ENCODE measurements at regions not wholly inside any gene's neighbourhood (a gene's known extent, or its start where the extent isn't known, plus 50 kb on each side); places are given as distances from the start of the nearest gene placed in this dataset.
"Not testable (repeated sequence)": the region's sequence is repeated elsewhere in the genome, so short reads cannot be mapped to it uniquely, and the experiment has no call there.

DNA sequence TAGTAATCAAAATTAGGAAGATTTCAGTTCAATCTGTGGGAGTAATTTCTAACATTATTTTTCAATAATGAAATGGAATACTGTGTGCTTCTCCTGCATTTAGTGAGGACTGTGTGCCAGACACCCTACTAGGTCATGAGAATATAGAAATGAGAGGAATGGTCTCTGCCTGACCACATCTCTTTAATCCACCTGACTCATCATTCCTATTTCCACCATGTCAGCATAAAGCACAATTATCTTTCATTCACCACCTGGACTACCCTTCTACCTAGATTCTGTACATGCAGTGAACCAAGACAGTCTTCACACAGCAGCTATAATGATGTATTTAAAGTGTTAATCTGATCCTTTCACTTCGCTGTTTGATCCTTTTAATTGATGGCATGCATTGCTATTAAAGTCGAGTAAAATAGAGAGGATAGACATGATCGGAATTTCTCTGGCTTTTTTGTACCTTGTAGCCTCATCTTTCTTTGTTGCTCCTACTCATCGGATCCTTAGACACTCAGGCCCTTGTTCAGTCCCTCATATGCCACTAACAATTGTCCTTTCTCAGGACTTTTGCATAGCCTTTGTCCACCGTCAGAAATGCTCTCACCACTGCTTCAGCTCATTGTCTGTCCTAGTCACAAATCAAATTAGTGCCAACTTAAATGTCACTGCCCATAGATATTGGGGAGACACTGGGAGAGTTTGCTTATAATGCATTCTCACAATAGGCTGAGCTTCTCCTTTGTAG is 1037.1 kb downstream of the REEP3 start:
- DNase-seq (ENCODE audit: low read depth, low spot score): no peak

DNA sequence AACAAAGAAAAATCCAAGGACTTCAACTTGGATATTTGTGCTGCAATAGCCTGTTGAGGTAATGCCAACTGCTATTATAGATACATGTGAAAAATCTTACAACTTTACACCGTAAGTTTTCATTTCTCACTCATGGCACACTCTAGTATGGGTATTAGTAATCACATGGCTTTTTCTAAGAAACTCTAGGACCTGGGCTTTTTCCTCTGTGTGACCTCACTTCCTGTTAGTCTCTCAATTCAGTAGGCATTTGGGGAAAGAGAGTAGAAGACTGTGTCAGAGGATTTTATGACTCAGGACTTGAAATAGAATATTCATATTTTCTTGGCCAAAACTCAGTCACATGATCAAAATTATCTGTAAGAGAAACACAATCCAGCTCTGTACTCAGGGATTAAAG is 1049.9 kb downstream of the REEP3 start:
- no peak for DNase-seq (ENCODE audit: low read depth, low spot score)

DNA sequence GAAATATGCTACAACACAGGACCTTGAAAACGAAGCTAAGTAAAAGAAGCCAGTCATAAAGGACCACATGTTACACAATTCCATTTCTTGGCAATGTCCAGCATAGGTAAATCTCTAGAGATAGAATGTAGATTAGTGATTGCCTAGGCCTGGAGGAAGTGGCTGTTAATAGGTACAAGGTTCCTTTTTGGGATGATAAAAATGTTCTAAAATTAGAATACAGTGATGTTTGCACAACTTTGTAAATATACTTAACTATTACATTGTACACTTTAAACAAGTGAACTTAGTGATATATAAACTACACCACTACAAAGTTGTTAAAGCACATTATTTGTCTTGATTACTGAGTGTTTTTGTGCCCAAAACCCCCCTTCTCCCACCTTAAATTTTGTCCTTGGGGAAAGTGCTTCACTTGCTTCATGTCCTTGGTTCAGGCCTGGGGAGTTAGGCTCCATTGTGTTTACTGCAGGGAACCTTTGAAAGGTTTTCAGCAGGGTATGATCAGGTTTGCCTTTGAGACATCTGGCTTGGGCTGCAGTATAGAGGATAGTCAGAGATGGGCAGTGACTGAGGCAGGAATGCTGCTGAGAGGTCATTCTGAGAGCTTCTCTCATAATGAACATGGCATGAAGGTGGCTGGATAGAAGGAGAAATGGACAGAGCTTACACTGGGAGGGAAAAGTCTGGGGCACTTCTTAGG is 1052.6 kb downstream of the REEP3 start:
- DNase-seq (ENCODE audit: low read depth, low spot score): no peak

DNA sequence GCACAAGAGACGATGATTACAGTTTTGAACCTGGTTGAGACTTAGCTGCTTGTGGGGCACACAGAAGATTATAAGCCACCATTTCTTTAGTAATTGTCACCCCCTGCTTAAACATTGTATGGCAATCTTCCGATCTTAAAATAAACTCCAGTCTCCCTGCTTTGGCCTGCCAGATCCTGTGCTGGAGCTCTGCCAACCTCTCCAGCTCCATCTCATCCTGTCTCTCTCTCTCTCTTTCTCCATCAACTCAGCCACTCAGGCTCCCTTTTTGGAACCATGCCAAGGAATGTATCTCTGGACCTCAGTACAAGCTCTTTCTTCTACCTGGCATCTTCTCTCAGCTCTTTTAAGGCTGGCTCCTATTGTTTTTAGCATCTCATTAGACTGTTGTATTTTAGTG is 1053.2 kb downstream of the REEP3 start:
- DNase-seq (ENCODE audit: low read depth, low spot score): no peak

DNA sequence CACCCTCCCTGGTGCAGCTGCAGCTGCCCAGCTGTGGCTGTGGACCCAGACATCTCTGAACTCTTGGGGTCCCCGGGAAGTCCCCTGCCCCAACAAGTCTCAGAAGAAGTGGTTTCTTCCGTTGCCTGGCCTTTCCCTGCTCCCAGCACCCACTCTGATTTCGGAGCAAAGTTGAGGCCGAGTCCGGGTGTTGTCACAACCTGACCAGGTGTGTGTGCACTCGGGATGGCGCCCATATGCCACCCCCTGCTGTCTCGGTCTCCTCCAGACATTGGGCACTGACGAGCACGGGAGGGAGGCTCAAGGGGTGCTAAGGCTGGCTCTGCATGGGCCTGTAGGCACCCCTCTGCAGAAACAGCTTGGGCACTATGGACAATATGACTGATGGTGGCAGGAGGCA is 1055.3 kb downstream of the REEP3 start:
- no peak for DNase-seq (ENCODE audit: low read depth, low spot score)

DNA sequence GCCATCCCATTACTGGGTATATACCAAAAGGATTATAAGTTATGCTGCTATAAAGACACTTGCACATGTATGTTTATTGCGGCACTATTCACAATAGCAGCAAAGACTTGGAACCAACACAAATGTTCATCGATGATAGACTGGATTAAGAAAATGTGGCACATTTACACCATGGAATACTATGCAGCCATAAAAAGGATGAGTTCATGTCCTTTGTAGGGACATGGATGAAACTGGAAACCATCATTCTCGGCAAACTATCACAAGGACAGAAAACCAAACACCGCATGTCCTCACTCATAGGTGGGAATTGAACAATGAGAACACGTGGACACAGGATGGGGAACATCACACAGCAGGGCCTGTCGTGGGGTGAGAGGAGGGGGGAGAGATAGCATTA is 1057.6 kb downstream of the REEP3 start:
- DNase-seq (ENCODE audit: low read depth, low spot score): not testable (repeated sequence)

DNA sequence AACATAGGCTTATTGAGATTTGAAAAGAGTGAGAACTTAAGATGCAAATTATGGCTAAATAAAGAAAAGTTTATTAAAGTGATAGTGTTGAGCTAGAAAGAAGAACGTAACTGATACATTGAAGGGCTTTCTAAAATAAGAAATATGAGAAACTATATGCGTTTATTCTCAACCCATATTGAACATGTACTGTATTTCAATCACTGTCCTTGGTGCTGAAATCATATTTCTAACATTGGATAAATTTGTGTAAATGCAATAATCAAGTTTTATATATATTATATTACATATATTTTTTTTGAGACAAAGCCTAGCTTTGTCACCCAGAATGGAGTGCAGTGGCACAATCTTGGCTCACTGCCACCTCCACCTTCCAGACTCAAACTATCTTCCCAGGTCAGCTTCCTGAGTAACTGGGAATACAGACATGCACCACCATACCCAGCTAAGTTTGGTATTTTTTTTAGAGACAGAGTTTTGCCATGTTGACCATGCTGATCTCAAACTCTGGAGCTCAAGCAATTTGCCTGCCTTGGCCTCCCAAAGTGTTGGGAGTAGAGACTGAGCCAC is 1065.8 kb downstream of the REEP3 start:
- DNase-seq (ENCODE audit: low read depth, low spot score): no peak

DNA sequence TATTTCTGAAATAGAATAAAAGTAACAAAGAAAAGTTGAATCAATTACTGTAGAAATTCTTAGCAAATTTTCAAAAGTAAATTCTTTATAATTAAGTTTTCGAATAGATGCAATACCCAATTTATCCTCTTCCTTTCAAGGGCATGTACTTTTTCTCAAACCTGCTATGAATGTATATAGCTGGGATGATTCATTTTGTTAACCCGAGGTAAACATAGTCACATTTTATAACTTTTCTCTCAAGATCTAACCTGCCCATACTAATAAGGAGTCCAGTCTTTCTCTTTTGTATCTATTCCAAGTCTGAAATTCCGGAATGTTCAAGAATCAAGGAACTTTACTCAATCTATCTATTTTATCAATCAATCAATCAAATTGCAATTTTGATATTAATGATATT is 1072.9 kb downstream of the REEP3 start:
- DNase-seq (ENCODE audit: low read depth, low spot score): no peak

DNA sequence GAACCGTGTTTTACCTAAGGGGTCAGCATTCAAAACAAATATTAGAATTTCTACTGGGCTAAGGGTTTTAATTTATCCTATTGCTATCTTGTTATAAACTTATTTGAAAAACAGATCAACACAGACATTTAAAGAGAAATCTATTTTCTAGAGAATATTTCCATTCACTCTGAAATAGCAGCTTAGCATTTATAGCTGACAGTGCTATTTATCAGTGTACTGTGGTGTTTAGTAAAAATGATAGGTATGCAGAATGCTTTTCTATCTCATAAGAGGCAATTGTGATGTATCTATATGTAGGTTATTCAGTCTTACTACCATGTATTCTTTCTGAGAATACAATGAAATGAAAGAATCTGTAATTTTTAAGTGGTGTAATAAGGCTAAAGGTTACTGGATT is 1077.4 kb downstream of the REEP3 start:
- DNase-seq (ENCODE audit: low read depth, low spot score): no peak

DNA sequence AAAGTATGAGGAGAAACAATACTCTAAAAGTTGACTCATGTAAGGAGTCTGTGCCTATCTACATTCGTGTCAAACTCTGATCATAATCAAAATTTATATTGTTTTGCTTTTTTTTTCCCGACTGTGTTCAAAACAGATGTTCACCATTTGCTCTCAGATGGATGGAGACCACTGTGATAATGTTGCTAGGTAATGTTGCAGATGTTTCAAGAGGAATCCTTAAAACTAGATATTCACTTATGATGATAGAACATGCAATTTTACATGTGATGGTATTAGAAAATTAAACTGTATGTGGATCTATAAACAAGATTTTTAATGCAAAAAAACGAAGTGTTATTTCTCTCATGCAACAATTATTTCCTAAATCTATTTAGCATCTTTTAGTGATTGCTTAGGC is 1080.1 kb downstream of the REEP3 start:
- DNase-seq (ENCODE audit: low read depth, low spot score): no peak

DNA sequence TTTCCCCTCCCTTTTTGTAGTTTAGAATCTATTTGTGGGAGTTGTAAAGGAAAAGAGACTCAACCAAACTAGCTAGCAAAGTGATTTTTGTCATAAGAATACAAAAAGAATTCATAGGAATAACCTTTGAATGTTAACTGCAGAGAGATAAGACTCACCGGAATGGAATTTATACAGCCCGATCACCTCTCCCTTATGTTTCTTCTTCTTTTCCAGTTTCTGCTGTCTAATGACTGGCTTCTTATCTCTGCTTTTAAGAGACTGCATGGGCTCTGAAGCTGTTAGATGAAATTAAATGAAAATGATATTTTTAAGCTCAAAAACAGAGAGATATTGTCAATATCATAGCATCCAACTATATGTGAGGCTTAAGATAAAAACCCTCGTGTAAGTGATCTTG is 1095.9 kb downstream of the REEP3 start:
- DNase-seq (ENCODE audit: low read depth, low spot score): no peak

DNA sequence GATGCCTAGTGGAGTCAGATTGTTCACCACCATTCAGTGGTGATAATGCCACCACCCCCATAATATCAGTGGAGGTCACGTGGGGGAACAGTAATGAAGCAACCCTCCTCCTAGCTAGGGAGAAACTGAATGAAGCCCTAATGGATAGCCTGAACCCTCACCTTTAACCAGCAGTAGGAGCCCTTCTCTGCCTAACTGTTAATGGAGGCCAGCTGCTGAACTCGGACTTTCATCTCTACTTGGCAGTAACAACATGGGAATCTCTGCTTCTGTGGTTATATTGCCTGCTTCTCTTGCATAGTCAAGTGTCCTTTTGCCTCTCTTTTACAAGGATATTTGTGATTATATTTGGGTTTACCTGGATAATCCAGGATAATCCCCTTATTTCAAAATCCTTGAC is 1097.9 kb downstream of the REEP3 start:
- DNase-seq (ENCODE audit: low read depth, low spot score): no peak

DNA sequence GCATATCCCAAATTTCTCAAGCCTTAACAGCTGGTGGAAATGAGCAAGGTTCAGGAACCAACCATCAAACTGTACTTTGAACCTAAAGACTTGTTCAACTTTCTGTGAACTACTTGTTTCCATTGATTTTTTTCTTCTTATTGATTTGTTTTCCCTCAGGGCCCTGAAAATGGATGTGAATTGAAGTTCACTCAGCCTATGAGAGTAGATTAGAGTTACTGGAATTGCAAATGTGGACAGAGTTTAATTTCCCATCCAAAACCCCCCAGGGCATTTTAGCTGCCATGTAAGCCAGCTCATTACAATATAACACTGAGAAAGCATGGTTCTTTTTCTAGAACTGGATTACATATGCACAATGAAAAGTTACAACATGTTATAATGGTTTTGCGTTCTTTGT is 1105.7 kb downstream of the REEP3 start:
- no peak for DNase-seq (ENCODE audit: low read depth, low spot score)

DNA sequence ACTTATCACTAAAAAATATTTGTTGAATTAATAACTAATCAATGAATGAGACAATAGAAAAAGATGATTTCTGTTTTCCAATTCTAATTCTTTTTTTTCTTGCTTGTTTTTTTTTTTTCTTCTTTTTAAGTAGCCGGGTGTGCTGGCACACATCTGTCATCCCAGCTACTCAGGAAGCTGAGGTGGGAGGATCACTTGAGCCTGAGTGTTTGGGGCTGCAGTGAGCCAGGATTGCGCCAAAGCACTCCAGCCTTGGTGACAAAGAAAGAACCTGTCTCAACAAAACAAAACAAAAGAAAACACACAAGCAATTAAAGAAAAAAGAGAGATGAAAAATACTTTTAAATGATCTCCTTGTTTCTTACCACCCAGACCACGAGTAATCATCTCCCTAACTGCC is 1109.3 kb downstream of the REEP3 start:
- no peak for DNase-seq (ENCODE audit: low read depth, low spot score)

DNA sequence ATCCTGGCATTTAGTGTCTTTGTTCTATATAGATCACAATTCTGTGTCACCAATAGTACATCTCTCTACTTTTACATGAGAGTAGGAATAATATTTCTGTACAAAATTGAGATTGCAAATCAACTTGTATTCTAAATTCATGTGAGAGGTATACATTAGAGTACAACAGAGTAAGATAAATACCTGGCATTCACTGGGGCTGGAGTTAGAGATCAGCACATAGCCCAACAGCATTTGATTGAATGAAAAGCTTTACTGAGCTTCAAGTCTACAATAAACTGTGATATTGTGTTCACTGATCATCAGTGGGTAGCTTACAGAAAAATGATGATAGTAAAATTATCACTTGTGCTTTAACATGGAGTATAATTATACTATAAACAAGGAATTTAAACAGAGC is 1114.7 kb downstream of the REEP3 start:
- no peak for DNase-seq (ENCODE audit: low read depth, low spot score)

DNA sequence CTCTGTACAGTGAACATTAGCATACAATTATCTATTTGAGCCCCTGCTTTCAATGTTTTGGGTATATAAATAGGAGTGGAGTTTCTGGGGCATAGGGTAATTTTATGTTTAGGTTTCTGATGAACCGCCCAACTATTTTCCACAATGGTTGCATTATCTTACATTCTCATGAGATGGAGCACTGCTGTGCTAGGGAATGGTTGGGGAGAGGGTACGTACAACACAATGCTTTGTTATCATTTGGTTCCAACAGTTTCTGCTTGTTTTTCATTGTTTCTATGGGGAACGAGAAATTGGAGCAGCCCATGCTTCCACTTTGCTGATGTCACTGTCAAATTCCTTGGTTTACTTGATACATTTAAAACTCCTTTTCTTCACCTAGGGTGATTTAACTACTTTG is 1115.3 kb downstream of the REEP3 start:
- DNase-seq (ENCODE audit: low read depth, low spot score): no peak

DNA sequence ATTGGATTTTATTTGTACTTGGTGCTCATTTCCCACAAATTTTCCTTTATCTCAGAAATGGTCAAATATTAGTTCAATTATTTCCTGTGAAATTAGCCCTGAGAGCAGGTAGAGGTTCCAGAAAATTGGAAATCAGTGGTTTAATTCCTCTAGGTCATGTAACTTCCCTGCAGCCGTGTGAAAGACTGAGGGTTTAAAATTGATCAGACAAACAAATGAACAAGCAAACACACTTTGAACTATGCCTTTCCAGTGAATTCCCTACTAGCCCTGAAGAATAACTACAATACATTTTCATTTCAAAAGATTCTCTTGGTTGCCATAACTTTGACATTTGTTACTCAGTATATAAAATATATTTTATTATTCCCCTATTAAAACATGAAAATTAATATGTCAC is 1116.7 kb downstream of the REEP3 start:
- DNase-seq (ENCODE audit: low read depth, low spot score): no peak

DNA sequence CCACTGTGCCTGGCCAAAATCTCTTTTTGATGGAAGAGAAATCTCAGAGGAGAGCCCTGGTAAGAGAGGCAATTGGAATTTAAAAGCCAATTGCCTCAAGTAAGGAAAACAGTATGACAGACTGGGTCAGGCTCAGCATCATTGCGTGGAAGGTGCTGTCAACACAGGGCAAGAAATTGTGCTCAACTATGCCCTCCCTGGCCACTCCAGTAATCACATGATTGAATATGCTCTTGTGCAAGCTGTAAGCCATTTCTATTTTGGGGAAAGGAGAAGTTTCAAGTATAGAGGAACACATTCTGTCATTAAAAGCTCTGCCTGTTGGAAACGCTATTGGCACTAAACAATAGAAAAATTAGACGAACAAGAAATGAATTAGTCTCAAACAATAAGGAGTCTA is 1127.7 kb downstream of the REEP3 start:
- DNase-seq (ENCODE audit: low read depth, low spot score): no peak

DNA sequence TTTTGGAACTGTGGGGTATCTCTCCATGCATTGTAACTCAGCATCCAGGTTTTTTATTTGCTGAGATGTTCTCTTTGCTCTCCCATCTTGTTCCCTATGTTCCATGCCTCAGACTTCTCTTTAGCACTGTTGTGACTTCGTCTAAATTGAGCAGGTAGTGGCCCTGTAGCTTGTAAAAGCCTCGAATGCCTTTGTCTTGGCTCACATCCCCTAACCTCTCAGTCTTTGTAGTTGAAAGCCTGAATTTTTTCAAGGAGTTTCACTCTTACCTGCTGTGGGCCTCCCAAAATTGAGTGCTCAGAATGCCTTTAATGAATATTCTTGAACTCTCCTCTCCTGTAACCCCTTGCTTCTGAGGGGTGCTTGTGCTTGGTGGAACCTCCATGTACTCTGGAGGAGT is 1137.3 kb downstream of the REEP3 start:
- DNase-seq (ENCODE audit: low read depth, low spot score): no peak

DNA sequence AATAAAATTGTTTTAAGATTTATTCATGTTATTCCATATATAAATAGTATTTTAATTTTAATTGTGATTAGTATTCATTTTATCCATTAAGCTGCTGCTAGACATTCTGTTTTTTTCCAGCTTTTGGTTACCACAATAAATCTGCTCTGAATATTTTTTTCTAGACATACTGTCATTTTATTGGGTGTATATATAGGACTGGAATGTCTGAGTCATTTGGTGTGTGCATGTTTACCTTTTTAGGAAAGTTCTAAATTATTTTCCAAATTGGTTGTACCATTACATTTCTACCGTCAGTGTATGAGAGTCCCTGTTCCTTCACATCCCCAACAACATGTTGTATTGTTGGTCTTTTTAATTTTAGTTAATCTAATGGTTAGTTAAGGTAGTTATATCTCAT is 1138.1 kb downstream of the REEP3 start:
- DNase-seq (ENCODE audit: low read depth, low spot score): no peak

DNA sequence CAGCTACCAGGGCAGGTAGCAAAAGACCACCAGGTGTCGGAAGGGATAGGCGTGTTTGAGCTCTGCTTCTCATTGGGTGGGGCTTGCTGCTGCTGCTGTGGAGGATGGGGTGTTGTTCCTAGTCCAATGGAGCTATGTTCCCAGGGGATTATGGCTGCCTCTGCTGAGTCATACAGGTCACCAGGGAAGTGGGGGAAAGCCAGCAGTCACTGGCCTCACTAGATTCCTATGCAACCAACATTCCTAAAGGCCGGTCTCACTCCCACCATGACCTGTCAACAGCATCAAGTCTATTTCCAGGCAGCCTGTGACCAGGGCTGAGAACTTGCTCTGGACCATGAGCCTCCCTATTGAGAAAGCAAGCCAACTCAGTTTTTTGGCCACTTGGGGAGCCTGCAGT is 1160.8 kb downstream of the REEP3 start:
- DNase-seq (ENCODE audit: low read depth, low spot score): no peak

DNA sequence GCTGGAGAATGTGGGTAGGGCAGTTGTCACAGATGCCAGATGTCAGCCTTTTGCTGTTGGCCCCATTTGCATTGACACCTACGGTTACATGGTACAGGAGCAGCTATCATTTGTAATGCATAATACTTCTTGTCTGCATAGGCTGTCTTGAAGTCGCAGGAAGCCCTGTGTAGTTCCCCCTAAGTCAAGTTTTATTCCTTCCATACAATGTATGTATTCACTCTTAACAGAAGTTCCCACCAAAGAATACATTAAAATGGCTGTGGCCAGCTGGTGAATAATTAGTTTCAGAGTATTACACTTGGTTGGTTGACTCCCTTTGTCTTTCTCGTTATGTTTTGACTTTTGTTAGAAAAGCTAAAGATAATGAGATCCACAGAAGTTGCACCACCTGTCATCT is 1169.0 kb downstream of the REEP3 start:
- DNase-seq (ENCODE audit: low read depth, low spot score): no peak

DNA sequence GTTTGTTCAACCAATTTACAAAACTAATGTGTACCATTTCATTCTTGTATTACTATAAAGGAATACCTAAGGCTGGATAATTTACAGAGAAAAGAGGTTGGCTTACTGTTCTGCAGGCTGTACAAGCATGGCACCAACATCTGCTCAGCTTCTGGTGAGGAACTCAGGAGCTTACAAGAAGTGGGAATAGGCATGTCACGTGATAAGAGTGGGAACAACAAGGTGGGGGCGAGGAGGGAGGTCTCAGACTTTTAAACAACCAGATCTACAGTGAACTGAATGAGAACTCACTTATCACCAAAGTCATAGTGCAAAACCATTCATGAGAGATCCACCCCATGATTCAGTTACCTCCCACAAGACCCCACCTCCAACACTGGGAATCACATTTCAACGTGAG is 1178.0 kb downstream of the REEP3 start:
- DNase-seq (ENCODE audit: low read depth, low spot score): no peak

Measured in iPS DF 19.7 (cell line).